HG03439 (cell line): ENCODE measurements at regions not wholly inside any gene's neighbourhood (a gene's known extent, or its start where the extent isn't known, plus 50 kb on each side); places are given as distances from the start of the nearest gene placed in this dataset.
"Not testable (repeated sequence)": the region's sequence is repeated elsewhere in the genome, so short reads cannot be mapped to it uniquely, and the experiment has no call there.

Source experiments
- ATAC-seq: cut with Tn5 transposase; IDR thresholded peaks from one replicate; pipeline ENCODE4 v1.9.1; 2021; ENCODE audit warnings: mild to moderate bottlenecking, moderate library complexity; ENCODE audit not compliant: unreplicated experiment

DNA sequence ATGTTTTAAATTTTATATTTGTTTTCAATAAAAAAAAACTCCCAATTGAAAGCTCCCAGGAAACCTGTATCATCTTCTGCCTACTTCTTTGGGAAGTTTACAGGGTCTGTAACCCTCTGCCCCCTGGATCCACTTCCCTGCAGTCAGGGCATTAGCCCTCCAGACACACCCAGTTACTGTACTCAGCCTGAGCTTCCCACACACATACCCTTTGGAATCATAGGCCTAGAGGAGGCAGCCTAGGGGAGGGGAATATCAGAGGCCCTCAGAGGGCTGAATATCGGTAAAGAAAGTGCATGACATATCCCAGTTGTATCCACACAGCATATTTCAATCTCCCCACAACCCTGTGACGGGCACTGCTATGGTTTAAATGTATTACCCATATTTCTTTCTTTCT is 56.2 kb upstream of the TFPI start:
- ATAC-seq = not testable (repeated sequence)

DNA sequence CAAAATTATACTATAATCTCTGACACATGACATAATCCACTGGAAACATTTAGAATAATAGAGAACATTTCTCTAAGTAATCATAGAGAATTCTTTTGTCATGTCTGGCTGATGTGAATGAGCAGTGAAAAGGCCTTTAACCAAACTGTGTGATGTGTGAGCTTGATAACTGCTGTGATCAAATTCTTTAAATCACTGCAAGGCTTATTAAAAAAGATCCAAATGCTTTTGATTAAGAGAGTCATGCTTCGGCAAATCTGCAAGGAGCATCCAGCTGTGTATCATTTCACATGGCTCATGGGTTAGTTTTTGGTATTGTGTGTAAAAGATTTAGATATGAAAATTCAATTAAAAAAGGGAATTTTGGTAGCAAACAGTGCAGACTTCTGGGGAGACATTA is 58.6 kb upstream of the TFPI start:
- ATAC-seq = no peak

DNA sequence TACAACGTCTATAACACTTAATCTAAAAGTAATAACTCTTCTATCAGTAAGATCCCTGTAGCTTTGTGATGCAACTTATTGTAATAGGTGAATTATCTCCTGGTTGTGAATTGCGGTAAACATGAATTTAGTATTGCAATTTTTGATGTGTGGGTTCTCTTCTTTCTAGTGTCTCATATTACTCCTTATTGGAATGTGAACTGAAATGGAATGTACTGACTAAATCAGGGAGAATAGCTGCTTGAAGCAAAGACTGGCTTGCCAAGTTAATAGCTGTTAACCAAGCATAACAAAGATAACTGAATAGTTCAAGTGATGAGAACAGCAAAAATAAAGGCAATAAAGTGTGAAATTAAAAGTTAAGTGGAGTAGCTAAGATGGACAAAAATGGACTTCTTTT is 60.5 kb upstream of the TFPI start:
- ATAC-seq = no peak

DNA sequence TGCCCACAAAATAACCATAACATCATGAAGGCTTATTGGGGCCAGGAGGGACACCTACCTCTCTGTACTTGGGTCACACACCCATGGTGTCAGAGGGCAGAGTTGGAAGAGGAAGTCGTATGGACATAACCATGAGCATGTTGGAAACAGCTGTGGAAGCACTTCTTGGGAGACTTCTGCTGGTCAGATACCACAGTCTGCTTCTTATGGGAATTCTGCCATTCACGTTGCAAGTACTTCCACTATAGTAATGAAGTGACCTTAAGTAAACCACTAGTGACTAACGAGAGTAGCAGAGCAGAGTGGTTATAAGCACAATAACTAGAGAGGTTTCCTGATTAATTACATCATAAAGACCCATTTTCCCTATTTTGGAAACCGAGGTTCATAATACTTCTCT is 61.1 kb upstream of the TFPI start:
- ATAC-seq = no peak

DNA sequence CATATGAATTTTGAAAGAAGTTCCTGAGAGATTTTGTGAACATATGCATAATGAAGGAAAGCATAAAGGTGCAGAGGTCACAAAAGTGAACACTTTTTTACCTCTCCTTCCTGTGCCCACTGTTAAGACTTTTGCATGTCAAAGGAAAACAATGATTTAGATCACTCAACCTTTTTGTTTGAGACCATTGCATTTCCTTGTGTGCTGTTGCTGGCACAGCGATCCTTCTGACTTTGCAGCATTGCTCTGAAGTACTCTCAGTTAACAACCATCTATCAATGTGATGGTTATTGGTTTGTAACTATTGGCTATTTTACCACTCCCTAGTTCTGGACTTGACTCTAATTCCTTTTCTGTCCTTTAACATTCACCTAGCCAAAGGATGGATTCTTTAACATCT is 61.7 kb upstream of the TFPI start:
- ATAC-seq = no peak

DNA sequence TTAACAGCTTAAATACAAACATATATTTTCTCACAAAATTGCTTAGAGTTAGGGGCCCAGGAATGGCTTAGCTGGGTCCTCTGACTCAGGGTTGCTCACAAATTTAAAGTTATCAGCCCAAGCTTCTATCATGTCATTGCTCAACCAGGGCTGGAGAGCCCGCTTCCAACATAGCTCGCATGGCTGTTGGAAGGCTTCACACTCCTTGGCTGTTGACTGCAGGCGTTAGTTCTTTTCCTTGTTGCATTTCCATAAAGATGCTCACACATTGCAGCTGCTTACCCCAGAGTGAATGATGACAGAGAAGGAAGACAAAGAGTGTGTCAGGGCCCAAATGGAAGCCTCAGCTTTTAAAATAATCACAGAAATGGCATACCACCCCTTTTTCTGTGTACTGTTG is 62.9 kb upstream of the TFPI start:
- ATAC-seq = no peak

DNA sequence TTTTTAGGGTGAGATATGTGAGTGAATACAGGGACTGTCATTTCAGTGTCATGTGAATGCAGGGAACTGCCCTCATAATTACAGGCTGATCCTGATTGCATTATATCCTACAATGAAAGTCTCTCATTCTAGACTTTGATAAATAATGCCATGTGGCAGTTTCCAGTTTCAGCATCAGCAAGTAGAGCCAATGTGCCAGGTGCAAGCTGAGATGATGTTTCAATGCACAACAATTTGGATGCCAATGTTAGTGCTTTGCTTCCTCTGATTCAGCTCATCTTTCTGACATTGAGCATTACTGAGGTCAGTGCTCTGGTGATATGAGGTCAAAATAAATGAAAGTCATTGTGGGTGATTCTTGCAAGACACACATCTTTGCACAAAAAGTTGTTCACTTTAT is 63.7 kb upstream of the TFPI start:
- no peak for ATAC-seq

DNA sequence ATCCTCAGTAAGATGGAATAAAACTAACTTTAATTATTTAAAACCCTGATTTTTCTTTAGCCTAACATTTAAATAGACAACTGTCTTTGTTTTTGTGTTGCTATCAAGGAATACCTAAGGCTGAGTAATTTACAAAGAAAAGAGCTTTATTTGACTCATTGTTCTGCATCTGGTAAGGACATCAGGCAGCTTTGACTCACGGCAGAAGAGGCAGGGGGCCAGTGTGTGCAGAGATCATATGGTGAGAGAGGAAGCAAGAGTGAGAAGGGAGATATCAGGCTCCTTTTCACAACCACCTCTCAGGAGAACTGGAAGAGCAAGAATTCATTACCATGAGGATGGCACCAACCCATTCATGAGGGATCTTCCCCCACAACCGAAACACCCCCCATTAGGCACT is 64.6 kb upstream of the TFPI start:
- no peak for ATAC-seq

DNA sequence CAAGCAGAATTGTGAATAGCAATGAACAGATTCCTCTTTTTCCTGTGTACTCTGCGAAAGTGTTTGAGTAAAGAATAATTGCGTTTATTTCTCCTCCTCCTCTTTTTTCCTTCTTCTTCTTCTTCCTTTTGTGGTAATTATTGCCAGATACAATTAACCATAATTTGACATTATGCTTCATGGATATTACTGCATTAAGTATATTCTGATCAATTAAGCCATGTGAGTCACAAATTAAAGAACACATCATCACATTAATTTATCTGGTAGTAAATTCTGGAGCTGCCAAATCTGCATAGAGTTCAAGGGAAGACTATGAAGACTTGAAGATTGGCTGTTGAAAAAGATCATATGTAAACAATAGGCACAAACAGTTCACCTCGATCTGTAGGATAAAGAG is 72.9 kb upstream of the TFPI start:
- ATAC-seq = no peak

DNA sequence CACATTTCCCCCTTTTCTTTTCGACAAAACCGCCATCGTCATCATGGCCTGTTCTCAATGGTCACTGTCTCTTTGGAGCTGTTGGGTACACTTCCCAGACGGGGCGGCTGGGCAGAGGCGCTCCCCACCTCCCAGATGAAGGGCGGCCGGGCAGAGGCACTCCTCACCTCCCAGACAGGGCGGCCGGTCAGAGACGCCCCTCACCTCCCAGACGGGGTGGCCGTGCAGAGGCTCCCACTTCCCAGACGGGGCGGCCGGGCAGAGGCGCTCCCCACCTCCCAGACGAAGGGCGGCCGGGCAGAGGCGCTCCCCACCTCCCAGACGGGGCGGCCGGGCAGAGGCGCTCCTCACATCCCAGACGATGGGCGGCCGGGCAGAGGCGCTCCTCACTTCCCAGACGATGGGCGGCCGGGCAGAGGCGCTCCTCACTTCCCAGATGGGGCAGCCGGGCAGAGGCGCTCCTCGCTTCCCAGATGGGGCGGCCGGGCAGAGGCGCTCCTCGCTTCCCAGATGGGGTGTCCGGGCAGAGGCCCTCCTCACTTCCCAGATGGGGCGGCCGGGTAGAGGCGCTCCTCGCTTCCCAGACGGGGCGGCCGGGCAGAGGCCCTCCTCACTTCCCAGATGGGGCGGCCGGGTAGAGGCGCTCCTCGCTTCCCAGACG is 82.6 kb upstream of the TFPI start:
- ATAC-seq = not testable (repeated sequence)

DNA sequence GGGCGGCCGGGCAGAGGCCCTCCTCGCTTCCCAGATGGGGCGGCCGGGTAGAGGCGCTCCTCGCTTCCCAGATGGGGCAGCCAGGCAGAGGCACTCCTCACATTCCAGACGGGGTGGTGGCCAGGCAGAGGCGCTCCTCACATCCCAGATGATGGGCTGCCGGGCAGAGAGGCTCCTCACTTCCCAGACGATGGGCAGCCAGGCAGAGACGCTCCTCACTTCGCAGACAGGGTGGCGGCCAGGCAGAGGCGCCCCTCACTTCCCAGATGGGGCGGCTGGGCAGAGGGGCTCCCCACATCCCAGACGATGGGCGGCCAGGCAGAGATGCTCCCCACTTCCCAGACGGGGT is 83.1 kb upstream of the TFPI start:
- not testable (repeated sequence) for ATAC-seq

DNA sequence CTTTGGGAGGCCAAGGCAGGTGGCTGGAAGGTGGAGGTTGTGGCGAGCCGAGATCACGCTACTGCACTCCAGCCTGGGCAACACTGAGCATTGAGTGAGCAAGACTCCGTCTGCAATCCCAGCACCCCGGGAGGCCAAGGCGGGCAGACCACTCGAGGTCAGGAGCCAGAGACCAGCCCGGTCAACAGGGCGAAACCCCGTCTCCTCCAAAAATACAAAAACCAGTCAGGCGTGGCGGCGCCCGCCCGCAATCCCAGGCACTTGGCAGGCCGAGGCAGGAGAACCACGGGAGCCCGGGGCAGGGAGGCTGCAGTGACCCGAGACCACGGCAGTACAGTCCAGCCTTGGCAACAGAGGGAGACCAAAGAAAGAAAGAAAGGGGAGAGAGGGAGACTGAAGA is 83.5 kb upstream of the TFPI start:
- ATAC-seq = not testable (repeated sequence)

DNA sequence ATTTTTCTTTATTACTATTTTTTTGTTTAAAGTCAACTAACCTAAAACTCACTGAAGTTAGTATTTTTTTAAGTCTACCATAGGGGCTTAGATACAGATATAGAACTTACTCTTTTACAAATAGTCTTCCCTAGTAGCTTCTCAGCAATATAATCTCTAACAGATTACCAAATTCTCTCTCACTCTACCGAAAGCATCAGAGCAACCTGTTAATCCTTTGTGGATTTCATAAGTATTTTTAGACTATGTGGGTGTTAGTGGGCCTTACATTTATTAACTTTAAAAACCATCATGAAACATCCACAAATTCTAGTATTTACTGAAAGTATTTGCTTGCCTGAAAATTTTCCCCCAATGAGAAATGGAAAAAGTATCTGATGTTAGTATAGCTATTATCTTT is 84.6 kb upstream of the TFPI start:
- no peak for ATAC-seq

DNA sequence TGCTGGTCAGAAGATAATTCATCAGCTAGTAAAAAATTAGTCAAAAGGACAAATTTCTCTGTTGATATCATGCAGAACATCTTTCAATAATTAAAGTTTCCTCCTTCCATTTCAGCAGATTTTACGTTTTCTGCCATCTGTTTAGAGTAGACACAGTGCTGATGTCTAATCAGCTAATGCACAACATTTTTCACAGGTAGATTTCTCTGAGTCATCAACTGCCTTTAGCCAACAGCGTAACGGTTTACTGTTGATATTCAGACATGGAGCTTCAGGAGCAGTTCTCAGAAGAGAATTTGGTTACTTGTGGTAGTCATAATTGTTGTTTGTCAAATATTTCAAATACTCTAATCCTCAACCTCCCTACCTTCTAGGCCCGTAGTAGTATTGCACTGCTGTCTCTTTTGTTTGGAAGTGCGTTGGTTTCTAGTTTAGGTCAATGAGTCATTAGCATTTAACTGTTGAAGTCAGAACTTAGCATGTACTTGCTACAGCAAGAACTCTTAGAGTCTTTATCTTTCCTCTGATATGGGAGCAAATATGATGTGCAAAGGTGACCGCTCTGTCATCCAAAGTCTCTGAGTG is 86.8 kb upstream of the TFPI start:
- no peak for ATAC-seq

DNA sequence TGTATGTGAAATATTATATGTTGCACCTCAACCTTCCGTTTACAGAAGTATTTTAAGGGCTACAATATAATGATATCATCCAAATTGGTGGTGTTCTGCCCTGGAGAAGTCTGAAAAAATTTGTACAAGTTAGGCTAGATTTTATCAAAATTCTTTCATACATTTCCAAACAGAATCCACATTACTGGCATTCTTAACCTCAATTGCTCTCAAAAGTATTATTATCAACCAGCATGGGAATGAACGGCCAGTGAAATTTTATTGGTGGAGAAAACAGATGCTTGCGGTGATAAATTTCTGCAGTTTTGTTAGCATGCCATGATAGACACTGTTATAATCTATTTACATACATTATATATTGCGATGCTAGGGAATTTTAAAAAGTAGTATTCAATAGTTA is 88.3 kb upstream of the TFPI start:
- ATAC-seq = no peak

DNA sequence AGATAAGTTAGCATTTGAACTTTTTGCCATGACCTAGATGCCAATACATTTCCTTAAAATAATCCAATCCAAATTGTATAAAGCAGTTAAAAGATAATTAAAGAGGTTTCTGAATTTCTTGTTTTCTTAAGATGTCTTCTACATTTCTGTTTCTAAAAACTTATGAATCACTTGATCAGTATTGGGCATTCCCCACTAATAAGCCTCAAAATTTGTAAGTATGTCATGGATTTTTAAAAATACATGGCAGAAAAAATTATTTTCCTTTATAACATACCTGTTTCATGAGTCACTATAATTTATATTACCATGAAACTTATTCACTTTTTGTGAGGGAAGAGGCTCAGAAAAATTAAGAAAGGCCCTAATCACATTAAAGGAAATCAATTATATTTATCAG is 90.3 kb upstream of the TFPI start:
- no peak for ATAC-seq

DNA sequence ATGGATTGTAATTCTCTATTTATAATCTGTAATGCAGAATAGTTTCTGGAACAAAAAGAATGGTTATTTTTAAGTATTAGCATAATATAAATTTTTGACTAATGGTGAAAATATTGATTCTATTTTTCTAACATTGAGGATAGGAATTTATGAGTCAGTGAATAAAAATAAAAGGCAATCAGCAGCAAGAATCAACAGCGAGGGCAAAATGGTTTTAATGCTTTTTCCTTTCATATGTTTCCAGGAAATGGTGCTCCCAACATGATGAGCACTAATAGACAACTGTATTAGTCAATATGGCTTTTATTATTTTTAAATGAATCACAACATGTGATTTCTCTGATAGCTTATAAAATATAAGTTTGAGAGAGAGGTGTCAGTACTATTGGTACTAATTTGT is 90.7 kb upstream of the TFPI start:
- ATAC-seq = no peak

DNA sequence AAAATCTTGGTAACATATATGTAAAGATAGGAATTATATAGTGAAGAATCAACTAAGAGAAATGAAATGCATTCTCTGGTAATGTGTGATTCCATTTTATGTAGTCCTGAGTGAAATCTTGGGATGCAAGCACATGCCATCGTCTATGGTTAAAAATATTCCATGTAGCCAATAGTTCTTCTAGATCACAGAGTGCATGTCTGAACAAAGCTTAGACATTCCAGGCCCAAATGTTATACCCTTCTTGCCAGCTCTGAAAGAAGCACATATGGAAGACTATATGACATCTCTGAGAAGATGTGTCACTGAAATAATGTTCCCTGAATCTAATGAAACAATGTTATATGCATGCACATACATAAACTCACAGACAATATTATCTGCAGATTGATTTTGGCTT is 92.3 kb upstream of the TFPI start:
- ATAC-seq = no peak

DNA sequence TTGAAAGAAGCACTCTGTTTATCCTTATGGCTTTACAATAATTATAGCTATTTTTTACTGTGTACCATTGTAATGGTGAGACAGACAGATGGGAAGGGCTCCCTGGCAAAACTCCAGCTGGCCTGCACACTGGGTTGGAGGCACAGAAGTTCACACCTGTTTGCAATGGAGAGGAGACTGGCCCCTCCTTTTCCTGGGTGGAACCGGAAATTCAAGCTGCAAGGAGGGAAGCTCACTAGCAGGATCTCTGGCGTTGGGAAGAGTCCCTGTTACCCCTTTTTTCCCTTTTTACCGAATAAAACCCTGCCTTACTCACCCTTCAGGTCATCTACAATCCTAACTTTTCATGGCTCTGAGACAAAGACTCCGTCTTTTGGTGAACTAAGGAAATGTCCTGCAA is 100.3 kb upstream of the TFPI start:
- no peak for ATAC-seq

DNA sequence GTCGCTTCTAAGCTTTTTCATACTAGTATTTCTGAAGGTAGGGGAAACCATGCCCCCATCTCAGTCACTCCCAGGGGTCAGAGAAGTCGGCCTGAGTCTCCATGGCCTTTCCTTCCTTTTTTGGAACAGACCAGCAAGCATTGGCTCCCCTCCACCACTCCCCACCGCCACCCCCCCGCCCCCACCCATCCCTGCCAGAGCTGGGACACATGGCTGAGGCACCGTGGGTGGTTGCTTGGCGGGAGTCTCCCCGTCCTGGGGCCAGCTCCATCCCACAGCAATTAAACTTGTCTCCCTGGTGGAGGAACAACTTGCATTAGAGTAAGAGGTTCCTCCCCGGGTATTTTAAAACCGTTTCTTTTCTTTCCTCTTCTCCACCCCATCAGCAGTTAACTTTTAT is 100.8 kb upstream of the TFPI start:
- no peak for ATAC-seq

DNA sequence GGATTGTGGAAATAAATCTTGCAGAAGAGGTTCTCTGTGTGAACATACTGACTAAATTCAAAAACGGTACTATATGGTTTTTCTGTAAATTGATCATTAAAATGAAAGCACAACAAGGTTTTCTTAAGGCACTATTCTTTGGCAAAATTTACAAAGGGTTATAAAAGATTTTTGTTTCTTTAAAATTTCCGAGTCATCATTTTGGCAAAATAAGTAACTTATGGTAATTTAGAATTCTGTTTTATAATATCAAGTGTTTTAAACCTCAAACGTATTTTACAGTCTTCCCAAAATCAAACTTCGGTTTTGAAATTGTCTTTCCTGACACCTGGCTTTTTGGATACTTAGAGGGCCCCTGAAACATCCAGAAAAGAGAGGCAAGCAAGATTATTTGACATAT is 101.9 kb upstream of the TFPI start:
- no peak for ATAC-seq

DNA sequence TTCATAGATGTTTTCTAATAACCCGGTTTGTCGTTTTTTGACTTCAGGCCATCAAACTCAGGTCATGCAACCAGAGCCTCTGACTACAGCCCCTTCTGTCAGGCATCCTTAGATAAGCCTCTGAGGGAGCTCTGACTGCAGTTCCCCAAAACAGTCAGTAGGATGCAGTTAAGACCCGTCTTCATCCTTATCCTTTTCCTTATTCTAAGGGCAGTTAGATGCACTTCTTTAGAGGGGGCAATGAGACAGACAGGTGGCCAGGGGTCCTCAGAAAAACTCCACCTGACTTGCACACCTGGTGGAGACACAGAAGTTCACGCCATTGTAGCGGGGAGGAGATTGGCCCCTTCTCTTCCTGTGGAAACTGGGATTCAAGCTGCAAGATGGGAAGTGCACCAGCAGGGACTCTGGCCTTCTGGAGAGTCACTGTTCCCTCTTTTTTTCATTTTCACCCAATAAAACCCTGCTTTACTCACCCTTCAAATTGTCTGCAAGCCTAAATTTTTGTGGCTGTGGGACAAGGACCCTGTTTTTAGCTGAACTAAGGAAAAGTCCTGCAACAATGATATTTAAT is 104.8 kb upstream of the TFPI start:
- ATAC-seq = no peak

DNA sequence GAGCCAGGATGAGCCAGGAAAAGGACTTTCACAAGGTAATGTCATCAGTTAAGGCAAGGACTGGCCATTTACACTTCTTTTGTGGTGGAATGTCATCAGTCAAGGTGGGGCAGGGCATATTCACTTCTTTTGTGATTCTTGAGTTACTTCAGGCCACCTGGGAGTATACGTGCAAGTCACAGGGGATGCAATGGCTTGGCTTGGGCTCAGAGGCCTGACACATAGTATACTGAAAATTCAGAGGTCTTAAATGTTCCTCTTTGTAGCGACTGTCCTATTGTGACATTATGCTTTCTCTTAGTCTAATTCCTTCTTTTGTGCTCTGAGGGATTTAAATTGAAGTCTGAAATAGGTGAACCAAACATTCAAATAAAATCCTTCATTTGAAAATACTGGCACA is 121.8 kb upstream of the TFPI start:
- not testable (repeated sequence) for ATAC-seq
